AG09319 (cell line): ENCODE measurements at regions not wholly inside any gene's neighbourhood (a gene's known extent, or its start where the extent isn't known, plus 50 kb on each side); places are given as distances from the start of the nearest gene placed in this dataset.

Experiments
- DNase-seq: peaks from one replicate; pipeline ENCODE4 v3.0.0-alpha.2; 2010; ENCODE audit warnings: low read depth; ENCODE audit errors: extremely low read depth
- TF ChIP-seq, protein P1 (sequence below): IDR thresholded peaks from 2 replicates; pipeline ENCODE4 v1.5.1; 2011; ENCODE audit warnings: low read depth, mild to moderate bottlenecking, inconsistent platforms, low read length, moderate library complexity

DNA sequence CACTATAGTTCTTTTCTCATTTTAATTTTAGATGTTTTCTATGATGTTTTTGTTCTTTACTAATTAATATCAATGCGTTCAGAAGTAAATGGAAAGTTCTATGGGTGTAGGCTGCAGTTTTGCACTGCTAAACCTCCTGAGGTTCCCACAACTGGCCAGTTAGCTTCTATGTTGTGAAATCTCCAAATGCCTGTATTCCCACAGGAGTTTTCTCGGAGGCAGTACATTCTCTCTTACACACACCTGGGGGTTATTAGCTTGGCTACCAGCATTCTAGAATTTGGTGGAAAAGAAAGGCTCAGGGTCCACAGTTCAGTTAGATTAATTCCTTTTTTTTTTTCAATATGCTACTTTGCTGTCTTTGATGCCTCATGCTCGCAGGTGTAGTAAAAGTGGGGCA, 216.9 kb upstream of the NRIP1 start:
- DNase-seq: no peak
- TF ChIP-seq, protein P1, sequence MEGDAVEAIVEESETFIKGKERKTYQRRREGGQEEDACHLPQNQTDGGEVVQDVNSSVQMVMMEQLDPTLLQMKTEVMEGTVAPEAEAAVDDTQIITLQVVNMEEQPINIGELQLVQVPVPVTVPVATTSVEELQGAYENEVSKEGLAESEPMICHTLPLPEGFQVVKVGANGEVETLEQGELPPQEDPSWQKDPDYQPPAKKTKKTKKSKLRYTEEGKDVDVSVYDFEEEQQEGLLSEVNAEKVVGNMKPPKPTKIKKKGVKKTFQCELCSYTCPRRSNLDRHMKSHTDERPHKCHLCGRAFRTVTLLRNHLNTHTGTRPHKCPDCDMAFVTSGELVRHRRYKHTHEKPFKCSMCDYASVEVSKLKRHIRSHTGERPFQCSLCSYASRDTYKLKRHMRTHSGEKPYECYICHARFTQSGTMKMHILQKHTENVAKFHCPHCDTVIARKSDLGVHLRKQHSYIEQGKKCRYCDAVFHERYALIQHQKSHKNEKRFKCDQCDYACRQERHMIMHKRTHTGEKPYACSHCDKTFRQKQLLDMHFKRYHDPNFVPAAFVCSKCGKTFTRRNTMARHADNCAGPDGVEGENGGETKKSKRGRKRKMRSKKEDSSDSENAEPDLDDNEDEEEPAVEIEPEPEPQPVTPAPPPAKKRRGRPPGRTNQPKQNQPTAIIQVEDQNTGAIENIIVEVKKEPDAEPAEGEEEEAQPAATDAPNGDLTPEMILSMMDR: no peak

DNA sequence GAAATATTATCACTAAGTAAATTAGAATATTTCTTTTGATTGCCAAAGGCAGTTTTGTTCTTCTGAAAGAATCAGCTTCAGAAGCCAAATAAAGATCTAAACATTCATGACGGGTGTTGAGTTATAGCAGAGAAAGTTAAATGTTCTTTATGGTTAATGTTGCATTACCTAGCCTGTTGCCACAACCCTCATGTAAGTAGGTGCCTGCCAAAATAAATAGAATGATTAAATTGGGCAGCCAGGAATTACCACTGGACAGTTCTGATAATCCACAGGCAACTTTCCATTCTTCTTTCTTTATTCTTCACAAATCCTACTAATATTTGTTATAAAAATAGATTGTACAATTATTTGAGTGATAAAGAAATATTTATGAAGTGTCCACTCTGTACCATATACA, 217.9 kb upstream of the NRIP1 start:
- TF ChIP-seq, protein P1: no peak
- no peak for DNase-seq

DNA sequence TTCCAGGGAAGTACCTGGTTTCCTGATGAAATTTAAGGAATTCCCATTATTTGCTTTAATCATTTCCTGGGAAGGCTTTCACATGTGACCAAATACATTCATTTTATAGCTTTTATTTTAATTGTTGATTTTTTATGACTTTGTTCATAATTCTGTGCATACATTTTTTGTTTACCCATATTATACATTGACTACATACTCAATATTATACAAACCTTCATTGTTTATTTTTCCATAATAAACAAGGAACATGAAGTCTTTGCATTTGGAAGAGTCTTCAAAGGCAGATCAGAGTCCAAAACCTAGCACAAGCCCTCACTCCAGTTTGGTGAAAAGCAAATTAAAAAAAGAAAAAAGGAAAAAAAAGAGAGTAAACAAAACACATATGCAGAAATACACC, 218.3 kb upstream of the NRIP1 start:
- TF ChIP-seq, protein P1: no peak
- no peak for DNase-seq

DNA sequence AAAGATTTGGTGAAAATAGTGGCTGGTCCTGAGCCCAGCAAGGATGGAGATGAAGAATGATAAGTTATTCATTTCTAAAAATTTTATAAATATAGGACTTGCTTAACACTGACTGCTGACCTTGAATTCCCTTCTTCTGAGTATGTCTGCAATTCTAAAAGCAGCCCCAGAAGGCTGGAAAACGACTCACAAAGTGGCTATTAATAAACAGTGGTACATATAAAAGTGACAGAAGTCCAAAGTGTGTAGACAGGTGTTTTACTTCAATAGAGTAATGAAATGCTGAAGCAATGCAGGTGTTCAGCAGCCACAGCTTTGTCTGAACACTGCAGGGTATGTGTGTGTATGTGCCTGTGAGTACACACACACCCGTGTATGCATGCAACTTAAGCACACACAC, 219.0 kb upstream of the NRIP1 start:
- TF ChIP-seq, protein P1: no peak
- no peak for DNase-seq

DNA sequence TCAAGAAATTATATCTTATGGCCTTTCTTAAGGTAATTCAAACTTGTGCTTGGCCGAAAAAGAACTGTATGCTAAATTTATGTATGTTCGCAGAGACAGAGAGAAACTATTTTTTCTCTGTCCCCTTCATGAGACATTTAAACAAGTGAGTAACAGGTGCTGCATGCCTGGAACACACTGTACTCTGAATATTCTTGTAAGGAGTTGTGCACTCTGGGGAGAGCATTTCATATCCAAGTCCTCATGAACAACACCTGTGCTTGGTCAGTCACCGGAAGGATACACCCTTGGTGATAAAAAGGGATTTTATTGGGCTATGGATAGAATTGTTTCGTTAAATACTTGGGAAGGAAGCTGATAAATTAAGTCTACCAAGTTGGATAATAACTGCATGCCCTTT, 220.8 kb upstream of the NRIP1 start:
- no peak for DNase-seq
- TF ChIP-seq, protein P1: no peak

DNA sequence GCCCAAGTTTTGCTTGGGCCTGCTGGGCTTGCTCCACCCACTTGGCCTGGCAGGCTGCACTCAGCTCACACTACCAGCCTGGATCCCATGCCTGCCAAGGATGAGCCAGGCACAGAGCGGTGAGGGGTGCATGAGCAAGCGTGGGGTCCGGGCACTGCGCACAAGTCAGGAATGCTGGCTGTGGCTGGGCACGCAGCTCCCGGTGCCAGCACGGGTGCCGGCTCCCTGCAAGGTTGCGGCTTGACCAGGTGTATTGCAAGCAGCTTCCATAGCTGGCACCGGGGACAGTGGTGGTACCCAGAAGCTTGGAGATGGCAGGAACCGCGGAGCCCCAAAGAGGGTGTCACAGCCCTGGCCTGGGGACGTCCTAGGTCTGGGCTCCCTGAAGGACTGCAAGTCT, 224.4 kb upstream of the NRIP1 start:
- TF ChIP-seq, protein P1: no peak
- no peak for DNase-seq

DNA sequence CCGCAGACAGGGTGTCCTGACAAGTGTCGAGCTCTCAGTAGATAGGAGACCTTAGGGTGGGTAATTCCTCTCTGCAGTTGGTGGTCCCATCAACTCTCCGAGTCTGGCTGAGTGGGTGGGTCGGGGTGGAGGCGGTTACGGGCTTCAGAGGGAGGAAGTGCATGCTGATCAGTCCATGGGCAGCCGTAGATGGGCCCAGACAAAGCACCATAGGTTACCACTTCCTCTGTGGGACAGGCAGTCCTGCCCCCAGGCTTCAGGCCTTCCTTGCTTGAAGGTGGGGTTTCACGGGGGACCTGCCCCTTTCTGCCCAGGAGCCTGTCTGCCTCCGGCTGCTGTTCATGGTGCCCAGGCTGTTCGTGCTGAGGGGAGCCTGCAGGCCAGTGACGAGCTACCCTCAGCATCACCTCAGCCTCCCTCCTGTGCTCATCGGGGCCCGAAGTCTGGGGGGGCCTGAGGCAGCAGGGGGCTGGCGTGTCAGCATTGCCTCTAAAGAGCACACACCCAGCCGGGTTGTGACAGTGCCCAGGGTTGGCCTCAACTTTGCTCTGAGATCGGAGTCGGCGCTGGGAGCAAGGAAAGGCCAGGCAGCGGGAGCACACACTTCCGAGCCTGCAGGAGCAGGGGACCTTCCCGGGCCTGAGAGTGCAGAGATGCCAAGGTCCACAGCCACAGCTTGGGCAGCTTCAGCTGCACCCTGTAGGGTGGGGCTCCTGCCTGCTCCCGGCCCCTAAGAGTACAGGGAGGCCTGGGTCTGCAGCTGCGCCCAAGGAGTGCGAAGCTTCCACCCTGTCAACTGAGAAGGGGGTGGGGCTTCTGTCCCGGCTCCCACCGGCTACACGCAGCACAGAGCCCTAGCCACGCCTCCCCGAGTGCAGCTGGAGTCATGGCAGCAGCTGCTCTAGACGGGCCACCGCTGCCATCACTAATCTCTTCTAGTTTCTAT, 225.4 kb upstream of the NRIP1 start:
- TF ChIP-seq, protein P1: no peak
- no peak for DNase-seq
